Colonic mucosa (tissue), 4 donors: ENCODE measurements at regions not wholly inside any gene's neighbourhood (a gene's known extent, or its start where the extent isn't known, plus 50 kb on each side); places are given as distances from the start of the nearest gene placed in this dataset.

Experiments
- DNase-seq: peaks from one replicate; pipeline ENCODE4 v3.0.0-alpha.2; 2020
- H3K27ac ChIP-seq: fragments of 200-600 bp; one replicate; pipeline ENCODE4 v1.8.0; 2021
- H3K27me3 ChIP-seq: fragments of 200-600 bp; one replicate; pipeline ENCODE4 v1.8.0; 2021
- H3K36me3 ChIP-seq: fragments of 200-600 bp; one replicate; pipeline ENCODE4 v1.8.0; 2021
- H3K4me1 ChIP-seq: fragments of 200-600 bp; one replicate; pipeline ENCODE4 v1.8.0; 2021; ENCODE audit warnings: mild to moderate bottlenecking
- H3K4me3 ChIP-seq: fragments of 200-600 bp; one replicate; pipeline ENCODE4 v1.8.0; 2021
- H3K9ac ChIP-seq, 2 donors: one replicate each; pipeline ENCODE4 v1.7.0; 2013; ENCODE audit warnings: control low read depth in 2 of 2, low read depth in 2 of 2, low read length in 2 of 2
- H3K9me3 ChIP-seq: fragments of 200-600 bp; one replicate; pipeline ENCODE4 v1.8.0; 2021
- intact Hi-C: fragments of 100-400 bp; cut with DNase I; formaldehyde crosslinking; loops from one replicate; pipeline ENCODE4 v1.14.1; 2022
- TF ChIP-seq, protein P1 (sequence below): fragments of 200-600 bp; IDR thresholded peaks from one replicate; pipeline ENCODE4 v1.8.0; 2022; ENCODE audit warnings: antibody characterized with exemption, mild to moderate bottlenecking
- donor health status: healthy.
- donor health status: DM: no; HTN: no; CAD: no.
- donor health status: DM: no; HTN: no; CAD: no.

DNA sequence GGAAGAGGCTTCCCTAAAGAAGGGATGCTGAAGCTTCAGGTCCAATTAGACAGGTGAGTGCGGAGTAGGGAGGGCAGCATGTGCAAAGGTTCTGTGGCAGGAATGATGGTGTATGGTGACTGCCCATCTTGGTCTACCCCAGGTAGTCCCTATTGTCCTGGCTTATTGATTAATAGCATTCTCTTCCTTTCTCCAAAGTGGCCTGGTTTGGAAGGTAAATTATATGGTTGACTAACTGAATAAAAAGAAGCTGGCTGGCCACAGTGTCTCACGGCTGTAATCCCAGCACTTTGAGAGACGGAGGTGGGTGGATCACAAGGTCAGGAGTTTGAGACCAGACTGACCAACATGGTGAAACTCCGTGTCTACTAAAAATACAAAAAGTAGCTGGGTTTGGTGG, 230.5 kb downstream of the MIAT start:
- Histone ChIP-seq H3K27me3 (no peaks in the 10 kb centered on the region), H3K36me3 (no peaks in the 10 kb centered on the region), H3K9me3 (no peaks in the 10 kb centered on the region), H3K9ac (no peak overlapping the region), H3K27ac (no peak overlapping the region), H3K4me1 (no peaks in the 10 kb centered on the region), H3K4me3 (no peak overlapping the region)
- TF ChIP-seq, protein P1, sequence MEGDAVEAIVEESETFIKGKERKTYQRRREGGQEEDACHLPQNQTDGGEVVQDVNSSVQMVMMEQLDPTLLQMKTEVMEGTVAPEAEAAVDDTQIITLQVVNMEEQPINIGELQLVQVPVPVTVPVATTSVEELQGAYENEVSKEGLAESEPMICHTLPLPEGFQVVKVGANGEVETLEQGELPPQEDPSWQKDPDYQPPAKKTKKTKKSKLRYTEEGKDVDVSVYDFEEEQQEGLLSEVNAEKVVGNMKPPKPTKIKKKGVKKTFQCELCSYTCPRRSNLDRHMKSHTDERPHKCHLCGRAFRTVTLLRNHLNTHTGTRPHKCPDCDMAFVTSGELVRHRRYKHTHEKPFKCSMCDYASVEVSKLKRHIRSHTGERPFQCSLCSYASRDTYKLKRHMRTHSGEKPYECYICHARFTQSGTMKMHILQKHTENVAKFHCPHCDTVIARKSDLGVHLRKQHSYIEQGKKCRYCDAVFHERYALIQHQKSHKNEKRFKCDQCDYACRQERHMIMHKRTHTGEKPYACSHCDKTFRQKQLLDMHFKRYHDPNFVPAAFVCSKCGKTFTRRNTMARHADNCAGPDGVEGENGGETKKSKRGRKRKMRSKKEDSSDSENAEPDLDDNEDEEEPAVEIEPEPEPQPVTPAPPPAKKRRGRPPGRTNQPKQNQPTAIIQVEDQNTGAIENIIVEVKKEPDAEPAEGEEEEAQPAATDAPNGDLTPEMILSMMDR, result no peak
- intact Hi-C loops, result no loop called here
- DNase-seq, result no peak

DNA sequence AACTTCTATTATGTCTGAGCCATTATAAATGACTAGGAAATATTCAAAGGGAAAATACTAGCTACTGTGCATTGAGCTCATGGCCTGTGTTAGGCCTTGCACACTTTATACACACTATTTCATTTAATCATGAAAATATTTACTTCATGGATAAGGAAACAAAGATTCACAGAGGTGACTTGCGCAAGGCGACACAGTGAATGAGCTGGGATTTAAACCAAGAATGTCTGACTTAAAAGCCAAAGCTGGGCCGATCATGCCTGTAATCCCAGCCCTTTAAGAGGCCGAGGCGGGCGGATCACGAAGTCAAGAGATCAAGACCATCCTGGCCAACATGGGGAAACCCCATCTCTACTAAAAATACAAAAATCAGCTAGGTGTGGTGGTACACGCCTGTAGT, 231.5 kb downstream of the MIAT start:
- Histone ChIP-seq H3K4me3 (no peak overlapping the region), H3K36me3 (no peaks in the 10 kb centered on the region), H3K27ac (no peak overlapping the region), H3K9me3 (no peaks in the 10 kb centered on the region), H3K9ac (no peak overlapping the region), H3K4me1 (no peaks in the 10 kb centered on the region), H3K27me3 (no peaks in the 10 kb centered on the region)
- intact Hi-C loops, result no loop called here
- no peak for DNase-seq
- TF ChIP-seq, protein P1, result no peak

DNA sequence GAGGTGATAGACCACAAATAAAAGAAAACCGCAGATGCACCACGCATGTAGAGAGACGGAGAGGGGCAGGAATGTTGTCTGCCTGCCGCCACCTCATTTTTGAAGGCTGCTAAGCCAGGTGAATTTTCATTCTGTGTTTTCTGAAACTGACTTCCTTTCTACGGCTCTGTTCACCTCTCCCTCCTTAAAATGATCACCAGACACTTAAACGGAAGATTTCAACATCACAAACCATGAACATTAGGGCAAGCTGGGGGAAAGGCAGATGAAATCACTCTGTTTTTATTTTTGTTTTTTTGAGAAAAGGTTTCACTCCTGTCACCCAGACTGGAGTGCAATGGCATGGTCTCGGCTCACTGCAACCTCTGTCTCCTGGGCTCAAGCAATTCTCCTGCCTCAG, 232.4 kb downstream of the MIAT start:
- Histone ChIP-seq H3K36me3 (no peaks in the 10 kb centered on the region), H3K9me3 (no peaks in the 10 kb centered on the region), H3K9ac (no peak overlapping the region), H3K27me3 (no peaks in the 10 kb centered on the region), H3K4me1 (no peaks in the 10 kb centered on the region), H3K27ac (no peak overlapping the region), H3K4me3 (no peak overlapping the region)
- TF ChIP-seq, protein P1, result no peak
- no peak for DNase-seq
- intact Hi-C loops, result no loop called here

DNA sequence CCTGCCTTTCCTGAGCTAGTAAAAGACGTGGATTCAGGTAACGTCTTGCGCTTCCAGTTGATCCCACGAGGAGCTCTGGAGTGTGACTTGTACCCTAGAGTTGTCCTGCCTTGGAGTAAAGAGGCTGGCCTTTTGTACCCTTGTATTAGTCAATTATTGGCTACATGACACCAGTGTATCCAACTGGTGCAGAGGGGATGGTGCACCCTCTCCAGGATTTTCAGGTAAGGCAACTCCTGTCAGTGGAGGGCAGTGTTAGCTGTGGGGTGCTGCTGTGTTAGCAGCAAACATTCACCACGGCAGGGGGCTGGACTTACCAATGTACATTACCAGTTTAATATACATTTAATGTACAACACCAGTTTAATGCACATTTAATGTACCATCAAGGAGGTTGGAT, 233.5 kb downstream of the MIAT start:
- Histone ChIP-seq H3K27ac (no peak overlapping the region), H3K4me1 (no peaks in the 10 kb centered on the region), H3K9ac (no peak overlapping the region), H3K27me3 (no peaks in the 10 kb centered on the region), H3K4me3 (no peak overlapping the region), H3K9me3 (no peaks in the 10 kb centered on the region), H3K36me3 (no peaks in the 10 kb centered on the region)
- intact Hi-C loops, result no loop called here
- TF ChIP-seq, protein P1, result no peak
- DNase-seq, result no peak

DNA sequence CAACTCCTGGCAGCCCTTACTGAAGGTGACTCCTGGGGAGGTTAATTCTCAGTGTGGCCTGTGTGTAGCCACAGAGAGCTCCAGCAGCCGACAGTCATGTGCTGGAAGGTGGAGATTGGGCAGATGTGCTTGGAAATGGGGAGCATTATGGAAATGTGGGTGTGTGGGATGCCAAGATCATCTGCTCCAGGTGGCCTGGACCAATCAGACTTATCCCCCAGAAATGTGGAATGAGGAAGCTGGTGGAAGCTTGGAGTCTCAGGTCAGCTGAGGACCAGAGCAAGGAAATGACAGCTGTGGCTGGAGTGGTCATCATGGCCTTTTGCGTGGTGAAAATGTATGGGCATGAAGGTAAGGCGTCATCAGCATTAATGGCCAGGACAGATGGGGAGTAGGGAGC, 234.0 kb downstream of the MIAT start:
- Histone ChIP-seq H3K4me1 (no peaks in the 10 kb centered on the region), H3K27ac (no peak overlapping the region), H3K9me3 (no peaks in the 10 kb centered on the region), H3K9ac (no peak overlapping the region), H3K27me3 (no peaks in the 10 kb centered on the region), H3K4me3 (no peak overlapping the region), H3K36me3 (no peaks in the 10 kb centered on the region)
- intact Hi-C loops, result no loop called here
- DNase-seq, result no peak
- TF ChIP-seq, protein P1, result no peak
